WTC11 (cell line): ENCODE measurements at regions not wholly inside any gene's neighbourhood (a gene's known extent, or its start where the extent isn't known, plus 50 kb on each side); places are given as distances from the start of the nearest gene placed in this dataset.

Source experiments
- ATAC-seq: fragments of 200-7000 bp; cut with Tn5 transposase; 2 replicates; pipeline ENCODE4 v1.10.0; 2021; ENCODE audit warnings: mild to moderate bottlenecking, moderate library complexity
- CTCF ChIA-PET: fragments of 300-600 bp; sonication (Branson Sonifier 250); formaldehyde crosslinking; loops from one replicate; lab custom pipeline; 2021; ENCODE audit warnings: antibody characterized with exemption; lab: Charles Lee
- POLR2A ChIA-PET: fragments of 350-600 bp; sonication (Branson Sonifier 250); formaldehyde crosslinking; loops from one replicate; lab custom pipeline; 2021; ENCODE audit warnings: antibody characterized with exemption; lab: Charles Lee
- DNase-seq: peaks from one replicate; pipeline ENCODE4 v3.0.0; 2021; ENCODE audit warnings: low spot score
- H3K27ac Mint-ChIP-seq: 2 replicates; pipeline ENCODE4 v1.8.0; 2021; ENCODE audit warnings: mixed read lengths
- H3K27me3 Mint-ChIP-seq: 2 replicates; pipeline ENCODE4 v1.8.0; 2021; ENCODE audit warnings: low read depth, mild to moderate bottlenecking, moderate library complexity, mixed read lengths
- H3K36me3 Mint-ChIP-seq: 2 replicates; pipeline ENCODE4 v1.8.0; 2021; ENCODE audit warnings: mixed read lengths
- H3K4me1 Mint-ChIP-seq: 2 replicates; pipeline ENCODE4 v1.8.0; 2022; ENCODE audit warnings: mixed read lengths
- H3K4me3 Mint-ChIP-seq: 2 replicates; pipeline ENCODE4 v1.8.0; 2021; ENCODE audit warnings: mild to moderate bottlenecking, moderate library complexity, mixed read lengths
- H3K9me3 Mint-ChIP-seq: 2 replicates; pipeline ENCODE4 v1.8.0; 2021; ENCODE audit warnings: mixed read lengths
- ATF2 ChIP-seq: sonication (generic); formaldehyde crosslinking; IDR thresholded peaks from 2 replicates; pipeline ENCODE4 v1.8.1; 2022; ENCODE audit warnings: low read depth, missing genetic modification reagents, borderline replicate concordance
- CBFB ChIP-seq: sonication (generic); formaldehyde crosslinking; IDR thresholded peaks from 2 replicates; pipeline ENCODE4 v1.8.1; 2022; ENCODE audit warnings: mild to moderate bottlenecking, low read depth, missing genetic modification reagents
- CREB1 ChIP-seq: sonication (generic); formaldehyde crosslinking; IDR thresholded peaks from 2 replicates; pipeline ENCODE4 v1.8.0; 2023; ENCODE audit warnings: mild to moderate bottlenecking, missing genetic modification reagents
- E2F1 ChIP-seq: sonication (generic); formaldehyde crosslinking; IDR thresholded peaks from 2 replicates; pipeline ENCODE4 v1.8.0; 2022; ENCODE audit warnings: mild to moderate bottlenecking, missing genetic modification reagents
- EMX1 ChIP-seq: fragments of 250-450 bp; sonication (Bioruptor Pico); IDR thresholded peaks from 2 replicates; pipeline ENCODE4 v1.8.0; 2021; ENCODE audit warnings: mild to moderate bottlenecking
- GABPB1 ChIP-seq: sonication (generic); formaldehyde crosslinking; IDR thresholded peaks from 2 replicates; pipeline ENCODE4 v1.8.1; 2023; ENCODE audit warnings: mild to moderate bottlenecking, missing genetic modification reagents
- HMGA2 ChIP-seq: fragments of 250-450 bp; sonication (Bioruptor Pico); IDR thresholded peaks from 2 replicates; pipeline ENCODE4 v1.4.0; 2021; ENCODE audit warnings: mild to moderate bottlenecking, moderate library complexity
- IRF2 ChIP-seq: sonication (generic); formaldehyde crosslinking; IDR thresholded peaks from 2 replicates; pipeline ENCODE4 v1.8.0; 2022; ENCODE audit warnings: low read depth, missing genetic modification reagents, borderline replicate concordance
- JUN ChIP-seq: sonication (generic); formaldehyde crosslinking; IDR thresholded peaks from 2 replicates; pipeline ENCODE4 v1.8.0; 2023; ENCODE audit warnings: mild to moderate bottlenecking, missing genetic modification reagents
- KAT7 ChIP-seq: sonication (generic); formaldehyde crosslinking; IDR thresholded peaks from 2 replicates; pipeline ENCODE4 v1.8.1; 2023; ENCODE audit warnings: missing genetic modification reagents, mild to moderate bottlenecking, borderline replicate concordance
- MLX ChIP-seq: sonication (generic); formaldehyde crosslinking; IDR thresholded peaks from 2 replicates; pipeline ENCODE4 v1.8.1; 2023; ENCODE audit warnings: mild to moderate bottlenecking, missing genetic modification reagents, moderate library complexity
- MYBL2 ChIP-seq: sonication (generic); formaldehyde crosslinking; IDR thresholded peaks from 2 replicates; pipeline ENCODE4 v1.8.1; 2023; ENCODE audit warnings: mild to moderate bottlenecking, moderate library complexity, missing genetic modification reagents
- NFE2L1 ChIP-seq: sonication (generic); formaldehyde crosslinking; IDR thresholded peaks from 2 replicates; pipeline ENCODE4 v1.8.1; 2023; ENCODE audit warnings: missing genetic modification reagents
- NR1H2 ChIP-seq: sonication (generic); formaldehyde crosslinking; IDR thresholded peaks from 2 replicates; pipeline ENCODE4 v1.9.0; 2021; ENCODE audit warnings: mild to moderate bottlenecking, moderate library complexity, missing genetic modification reagents
- RELA ChIP-seq: sonication (generic); formaldehyde crosslinking; IDR thresholded peaks from 2 replicates; pipeline ENCODE4 v1.8.1; 2022; ENCODE audit warnings: missing genetic modification reagents, mild to moderate bottlenecking, borderline replicate concordance
- SMAD4 ChIP-seq: sonication (generic); formaldehyde crosslinking; IDR thresholded peaks from 2 replicates; pipeline ENCODE4 v1.8.0; 2022; ENCODE audit warnings: mild to moderate bottlenecking, missing genetic modification reagents
- SP1 ChIP-seq: sonication (generic); formaldehyde crosslinking; conservative IDR thresholded peaks from 2 replicates; pipeline ENCODE4 v1.8.1; 2022; ENCODE audit warnings: missing genetic modification reagents
- USF1 ChIP-seq: sonication (generic); formaldehyde crosslinking; IDR thresholded peaks from 2 replicates; pipeline ENCODE4 v1.8.0; 2022; ENCODE audit warnings: mild to moderate bottlenecking, missing genetic modification reagents
- ZNF232 ChIP-seq: sonication (generic); formaldehyde crosslinking; IDR thresholded peaks from 2 replicates; pipeline ENCODE4 v1.8.0; 2022; ENCODE audit warnings: mild to moderate bottlenecking, missing genetic modification reagents
- ZNF317 ChIP-seq: sonication (generic); formaldehyde crosslinking; IDR thresholded peaks from 2 replicates; pipeline ENCODE4 v1.8.1; 2023; ENCODE audit warnings: low read depth, mild to moderate bottlenecking, moderate library complexity, missing genetic modification reagents, borderline replicate concordance
- ZNF416 ChIP-seq: fragments of 250-450 bp; sonication (Bioruptor Pico); IDR thresholded peaks from 2 replicates; pipeline ENCODE4 v1.9.0; 2021; ENCODE audit warnings: mild to moderate bottlenecking, inconsistent platforms
- ZNF423 ChIP-seq: fragments of 250-450 bp; sonication (Bioruptor Pico); IDR thresholded peaks from 2 replicates; pipeline ENCODE4 v2.1.2; 2022; ENCODE audit warnings: mild to moderate bottlenecking, moderate library complexity
- ZNF512 ChIP-seq: sonication (generic); formaldehyde crosslinking; IDR thresholded peaks from 2 replicates; pipeline ENCODE4 v1.8.1; 2022; ENCODE audit warnings: missing genetic modification reagents, borderline replicate concordance
- ZNF532 ChIP-seq: fragments of 250-450 bp; sonication (Bioruptor Pico); IDR thresholded peaks from 2 replicates; pipeline ENCODE4 v1.9.0; 2021; ENCODE audit warnings: mild to moderate bottlenecking, borderline replicate concordance

GRCh38 chr12:13563743-13564125 is 367.2 kb downstream of the EMP1 start:
- ChIA-PET CTCF (interaction anchor here (1.3 to 1.6 kb wide), 2 partner anchors 29 to 308 kb away, joined by 4 to 5 read pairs; no protein-coding TSS in a partner anchor), POLR2A (no interaction called here)
- no peaks in the 10 kb centered on the region for H3K4me1 Mint-ChIP-seq
- no peak overlapping the region for H3K27ac Mint-ChIP-seq
- TF ChIP-seq JUN (no peak), ZNF423 (CRISPR knock-in tag) (no peak), GABPB1 (no peak), NR1H2 (CRISPR knock-in tag) (no peak), ZNF232 (CRISPR knock-in tag) (no peak), RELA (CRISPR knock-in tag) (no peak)
- H3K36me3 Mint-ChIP-seq: no peaks in the 10 kb centered on the region
- no peaks in the 10 kb centered on the region for H3K9me3 Mint-ChIP-seq
- ATAC-seq: no peak
- H3K4me3 Mint-ChIP-seq: no peak overlapping the region
- no peak for DNase-seq
- H3K27me3 Mint-ChIP-seq: no peaks in the 10 kb centered on the region; the same call in 1 of the 2 replicates

GRCh38 chr12:13562915-13563742 is 366.6 kb downstream of the EMP1 start:
- Mint-ChIP-seq H3K36me3 (no peaks in the 10 kb centered on the region), H3K4me1 (no peaks in the 10 kb centered on the region), H3K27me3 (no peaks in the 10 kb centered on the region; the same call in 1 of the 2 replicates), H3K27ac (no peak overlapping the region), H3K4me3 (no peak overlapping the region), H3K9me3 (no peaks in the 10 kb centered on the region)
- DNase-seq (no peak), ATAC-seq (no peak)
- TF ChIP-seq USF1 (CRISPR knock-in tag): no peak
- TF ChIP-seq HMGA2 (CRISPR knock-in tag): no peak
- TF ChIP-seq ZNF317 (CRISPR knock-in tag): no peak
- no peak for TF ChIP-seq MYBL2
- TF ChIP-seq EMX1 (CRISPR knock-in tag): no peak
- TF ChIP-seq CBFB (CRISPR knock-in tag): no peak
- TF ChIP-seq KAT7: no peak
- no peak for TF ChIP-seq ZNF532
- no peak for TF ChIP-seq SMAD4
- no peak for TF ChIP-seq SP1 (CRISPR knock-in tag)
- ChIA-PET CTCF (interaction anchor here (1.3 kb wide), 1 partner anchor 28 kb away, joined by 5 read pairs; no protein-coding TSS in a partner anchor), POLR2A (no interaction called here)

- ChIA-PET CTCF (no interaction called here), POLR2A (no interaction called here)
- Mint-ChIP-seq H3K4me3 (no peak overlapping the region), H3K9me3 (no peaks in the 10 kb centered on the region), H3K4me1 (no peaks in the 10 kb centered on the region), H3K36me3 (no peaks in the 10 kb centered on the region), H3K27ac (no peak overlapping the region), H3K27me3 (no peaks in the 10 kb centered on the region; the same call in 1 of the 2 replicates)
- no peak for ATAC-seq
- DNase-seq: no peak
- TF ChIP-seq RELA (CRISPR knock-in tag): no peak
- TF ChIP-seq NFE2L1 (CRISPR knock-in tag): no peak
- no peak for TF ChIP-seq IRF2 (CRISPR knock-in tag)
- no peak for TF ChIP-seq CREB1 (CRISPR knock-in tag)
- TF ChIP-seq ZNF416 (CRISPR knock-in tag): no peak
- TF ChIP-seq E2F1: no peak
- TF ChIP-seq MLX (CRISPR knock-in tag): no peak
- no peak for TF ChIP-seq ZNF512 (CRISPR knock-in tag)
- TF ChIP-seq ATF2 (CRISPR knock-in tag): no peak
These were observed 365.4 kb downstream of the EMP1 start for GRCh38 chr12:13561923-13562322.
